ENCODE measurements at regions not wholly inside any gene's neighbourhood (a gene's known extent, or its start where the extent isn't known, plus 50 kb on each side); places are given as distances from the start of the nearest gene placed in this dataset.

GRCh38 chr10:21099291-21100062, 202.4 kb upstream of the NEBL start:
- no peak for DNase-seq (ENCODE audit: low read depth in 1 of 2, low spot score in 1 of 2)

DNA sequence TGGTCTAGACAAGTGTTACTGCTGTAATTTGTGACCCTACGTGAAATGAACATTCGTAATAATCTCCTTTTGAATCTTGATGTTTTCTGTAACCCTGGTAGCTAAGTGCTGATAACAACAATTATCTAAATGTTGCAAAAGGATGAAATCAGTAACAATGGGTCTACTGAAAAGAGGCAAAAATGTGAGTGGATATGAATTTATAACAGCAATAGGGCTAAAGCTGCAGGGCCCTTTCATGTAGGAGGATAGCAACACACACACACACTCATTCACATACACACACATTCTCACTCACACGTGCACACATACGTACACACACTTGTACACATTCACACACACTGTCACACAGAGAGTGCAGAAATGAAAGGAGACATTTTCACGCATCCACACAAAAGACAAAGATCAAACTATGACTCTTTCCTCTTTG, 200.8 kb upstream of the NEBL start:
- no peak for DNase-seq (ENCODE audit: low read depth in 1 of 2, low spot score in 1 of 2)

GRCh38 chr10:21095494-21096055, 198.5 kb upstream of the NEBL start:
- no peak for DNase-seq (ENCODE audit: low read depth in 1 of 2, low spot score in 1 of 2)

GRCh38 chr10:21095073-21095472, 198.0 kb upstream of the NEBL start:
- DNase-seq (ENCODE audit: low read depth in 1 of 2, low spot score in 1 of 2) = no peak

- no peak for DNase-seq (ENCODE audit: low read depth in 1 of 2, low spot score in 1 of 2)
Measured at GRCh38 chr10:21092683-21093524, 195.8 kb upstream of the NEBL start.

- DNase-seq (ENCODE audit: low read depth in 1 of 2, low spot score in 1 of 2) = no peak
Measured at GRCh38 chr10:21090609-21091082, 193.5 kb upstream of the NEBL start.

DNA sequence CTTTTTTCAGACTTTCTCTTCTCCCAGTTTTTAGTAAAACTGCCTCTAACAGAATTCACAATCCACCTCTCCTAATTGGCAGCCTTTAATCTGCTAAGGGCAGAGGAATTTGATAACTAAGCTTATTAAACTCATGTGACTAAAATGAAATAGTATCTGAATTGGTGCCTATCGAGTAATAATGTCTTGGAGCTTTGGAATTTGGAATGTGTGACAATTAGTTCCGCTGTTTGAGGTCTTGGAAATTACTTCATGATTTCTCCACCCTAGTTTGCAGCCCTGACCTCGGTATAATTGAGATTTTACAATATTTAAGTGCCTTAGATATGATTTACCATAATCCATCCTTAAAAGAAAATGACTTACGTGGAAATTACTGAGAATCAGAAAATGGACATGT, 190.4 kb upstream of the NEBL start:
- DNase-seq (ENCODE audit: low read depth in 1 of 2, low spot score in 1 of 2) = no peak

- DNase-seq (ENCODE audit: low read depth in 1 of 2, low spot score in 1 of 2) = no peak
Measured at GRCh38 chr10:21084700-21085099, 187.6 kb upstream of the NEBL start.

DNA sequence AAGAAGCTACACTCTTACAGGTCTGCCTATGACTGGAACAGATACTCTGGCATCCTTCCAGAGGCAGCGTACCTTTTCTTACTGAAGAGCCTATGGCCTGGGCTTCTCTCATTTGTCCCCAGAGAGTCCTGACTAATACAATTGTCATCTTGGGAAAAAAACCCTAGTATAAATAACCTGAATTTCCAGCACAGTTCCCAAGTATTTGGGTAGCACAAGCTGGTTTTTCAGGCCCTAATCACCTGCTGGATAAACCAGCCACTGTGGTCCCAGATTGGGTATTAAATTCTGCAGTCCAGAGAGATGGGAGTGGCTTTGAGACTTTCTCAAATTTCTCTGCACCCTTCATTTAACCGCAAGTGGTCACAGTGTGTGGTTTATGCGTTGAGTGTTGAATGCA, 186.8 kb upstream of the NEBL start:
- DNase-seq (ENCODE audit: low read depth in 1 of 2, low spot score in 1 of 2) = no peak

DNA sequence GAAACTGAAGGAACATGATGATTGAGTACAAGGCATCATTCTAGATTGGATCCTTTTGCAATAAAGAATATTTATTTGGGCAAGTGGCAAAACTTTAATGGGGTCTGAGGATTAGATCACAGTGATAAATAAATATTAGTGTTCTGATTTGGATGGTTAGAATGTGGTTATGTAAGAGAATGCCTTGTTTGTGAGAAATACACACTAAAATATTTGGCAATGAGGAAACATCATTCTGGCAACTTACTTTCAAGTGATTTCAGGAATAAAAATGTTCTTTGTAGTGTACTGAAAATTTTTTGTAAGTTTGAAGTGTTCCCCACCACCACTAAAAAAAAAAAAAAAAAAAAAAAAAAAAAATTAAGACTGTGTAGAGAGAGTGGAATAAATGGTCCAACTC, 185.1 kb upstream of the NEBL start:
- DNase-seq (ENCODE audit: low read depth in 1 of 2, low spot score in 1 of 2) = no peak

GRCh38 chr10:21080261-21080660, 183.2 kb upstream of the NEBL start:
- no peak for DNase-seq (ENCODE audit: low read depth in 1 of 2, low spot score in 1 of 2)

DNA sequence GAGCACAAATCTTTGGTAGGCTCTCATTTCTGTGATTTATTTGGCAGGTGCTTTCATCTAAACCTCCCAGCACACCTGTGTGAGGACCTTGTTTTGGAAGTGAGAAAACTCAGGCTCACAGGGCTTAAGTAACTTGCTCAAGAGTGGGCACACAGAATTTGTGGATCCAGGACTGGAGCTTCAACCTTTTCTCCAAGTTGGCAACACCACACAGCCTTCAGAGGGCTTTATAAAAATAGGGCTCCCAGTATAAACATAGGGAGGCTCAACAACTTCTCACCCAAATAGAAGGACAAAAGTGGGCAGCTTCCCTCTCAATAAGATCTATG, 182.2 kb upstream of the NEBL start:
- no peak for DNase-seq (ENCODE audit: low read depth in 1 of 2, low spot score in 1 of 2)

DNA sequence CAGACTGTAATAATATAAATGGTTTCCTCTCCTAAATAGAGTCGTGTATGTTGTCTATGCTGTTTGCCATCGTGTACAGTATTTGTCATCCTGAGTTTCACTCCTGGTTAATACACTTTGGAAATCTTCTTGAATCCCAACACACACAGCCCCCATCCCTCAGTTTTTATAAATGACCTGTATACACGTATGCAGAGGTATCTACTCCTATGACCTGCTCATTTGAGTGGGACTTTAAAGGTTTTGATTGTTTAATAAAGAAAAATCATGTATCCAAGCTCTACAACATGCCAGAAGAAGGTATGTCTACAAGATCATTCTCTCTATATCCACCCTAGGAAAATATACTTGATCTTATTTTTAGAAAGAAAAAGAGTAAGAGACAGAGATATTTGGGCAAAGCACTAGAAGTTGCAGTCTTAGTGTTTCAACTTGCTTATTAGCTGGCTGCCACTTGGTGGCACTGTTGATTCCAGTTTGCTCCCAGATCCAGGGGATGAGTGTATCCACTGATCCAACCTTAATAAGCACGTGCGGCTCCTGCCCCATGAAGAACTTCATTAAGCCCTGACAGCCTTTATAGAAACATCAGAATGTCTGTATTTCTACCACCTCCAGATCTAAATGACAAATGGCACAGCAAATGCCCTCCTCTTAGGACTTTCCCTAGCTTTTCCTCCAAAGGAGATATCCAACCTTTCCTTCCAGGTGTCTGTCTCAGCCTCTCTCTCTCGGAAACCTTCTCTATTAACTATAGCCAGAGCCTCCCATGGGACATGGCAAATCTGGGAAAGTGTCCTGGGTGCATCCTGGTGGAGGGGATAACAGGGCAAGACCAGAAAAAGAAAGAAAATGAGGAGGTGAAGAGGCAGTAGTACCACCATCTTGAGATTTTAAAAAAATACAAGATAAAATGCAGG, 181.6 kb upstream of the NEBL start:
- no peak for DNase-seq (ENCODE audit: low read depth in 1 of 2, low spot score in 1 of 2)

GRCh38 chr10:21077681-21078080, 180.6 kb upstream of the NEBL start:
- no peak for DNase-seq (ENCODE audit: low read depth in 1 of 2, low spot score in 1 of 2)

- DNase-seq (ENCODE audit: low read depth in 1 of 2, low spot score in 1 of 2) = no peak
Measured at GRCh38 chr10:21076381-21076780, 179.3 kb upstream of the NEBL start.

DNA sequence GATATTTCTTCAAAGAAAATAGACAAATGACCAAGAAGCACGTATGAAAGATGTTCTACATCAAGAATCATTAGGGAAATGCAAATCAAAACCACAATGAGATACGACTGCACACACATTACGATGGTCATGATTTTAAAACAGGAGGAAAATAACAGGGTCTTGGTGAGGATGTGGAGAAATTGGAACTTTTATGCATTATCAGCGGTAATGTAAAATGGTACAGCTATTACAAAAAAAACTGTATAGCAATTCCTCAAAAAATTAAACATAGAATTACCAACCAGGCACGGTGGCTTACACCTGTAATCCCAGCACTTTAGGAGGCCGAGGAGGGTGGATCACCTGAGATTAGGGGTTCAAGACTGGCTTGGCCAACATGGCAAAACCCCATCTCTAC, 178.8 kb upstream of the NEBL start:
- no peak for DNase-seq (ENCODE audit: low read depth in 1 of 2, low spot score in 1 of 2)

- DNase-seq (ENCODE audit: low read depth in 1 of 2, low spot score in 1 of 2) = no peak
Measured at GRCh38 chr10:21071001-21071673, 174.0 kb upstream of the NEBL start.

DNA sequence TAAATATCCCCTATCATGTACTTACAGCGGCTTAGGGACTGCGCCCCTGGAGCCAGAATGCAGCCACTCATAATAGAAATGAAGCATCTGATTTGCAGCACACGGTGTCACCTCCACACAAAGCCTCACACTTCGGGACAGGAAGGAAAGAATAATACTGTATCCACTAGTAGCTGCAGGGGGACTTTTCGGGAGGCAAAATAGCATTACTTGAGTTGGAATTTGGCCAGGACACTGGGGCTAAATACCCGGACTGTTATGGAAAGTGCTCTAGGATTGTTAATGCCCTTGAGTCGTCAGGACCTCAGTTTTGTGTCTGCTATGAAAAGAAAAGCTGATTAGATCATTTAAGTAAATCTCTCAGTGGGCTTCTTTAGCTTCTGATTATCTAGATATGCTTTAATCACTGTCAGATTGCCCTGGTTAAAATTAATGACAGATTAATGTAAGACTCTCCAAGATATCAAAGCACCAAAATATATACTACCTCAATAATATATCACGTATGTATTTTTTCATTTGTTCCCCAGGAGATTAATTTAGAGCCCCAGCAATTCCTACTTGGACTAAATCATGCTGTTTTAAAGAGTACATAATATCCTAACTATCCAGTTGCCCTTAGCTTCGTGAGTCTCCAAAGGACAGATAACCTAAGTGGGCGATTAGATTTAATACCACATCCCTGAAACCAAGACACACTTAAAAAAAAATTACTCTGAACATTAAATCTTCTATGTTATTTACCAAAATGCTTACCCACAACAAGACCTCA, 173.0 kb upstream of the NEBL start:
- no peak for DNase-seq (ENCODE audit: low read depth in 1 of 2, low spot score in 1 of 2)

GRCh38 chr10:21069278-21069677, 172.2 kb upstream of the NEBL start:
- no peak for DNase-seq (ENCODE audit: low read depth in 1 of 2, low spot score in 1 of 2)

All from activated CD4-positive, alpha-beta T cell treated with anti-CD3 and anti-CD28 coated beads, Interleukin-2, amount 50 U/mL, for 24 hours (primary cell).